T-helper 1 cell treated with Interleukin-12 subunit alpha and Interleukin-12 subunit beta and Interleukin-4 antibody, amounts not matched to agents 30 μg/mL and 1 μg/mL, for 36 hours (primary cell): ENCODE measurements at regions not wholly inside any gene's neighbourhood (a gene's known extent, or its start where the extent isn't known, plus 50 kb on each side); places are given as distances from the start of the nearest gene placed in this dataset.

Experiments used
- H3K27ac Mint-ChIP-seq: one replicate; pipeline ENCODE4 v1.8.0; 2021; ENCODE audit warnings: mild to moderate bottlenecking, mixed read lengths
- H3K27me3 Mint-ChIP-seq: one replicate; pipeline ENCODE4 v1.8.0; 2021; ENCODE audit warnings: low read depth, mixed read lengths
- H3K36me3 Mint-ChIP-seq: one replicate; pipeline ENCODE4 v1.8.0; 2021; ENCODE audit warnings: low read depth, mixed read lengths
- H3K4me1 Mint-ChIP-seq: one replicate; pipeline ENCODE4 v1.8.0; 2021; ENCODE audit warnings: low read depth, mixed read lengths
- H3K4me3 Mint-ChIP-seq: one replicate; pipeline ENCODE4 v1.8.0; 2021; ENCODE audit warnings: mild to moderate bottlenecking, moderate library complexity, mixed read lengths
- H3K9me3 Mint-ChIP-seq: one replicate; pipeline ENCODE4 v1.8.0; 2021; ENCODE audit warnings: mixed read lengths

DNA sequence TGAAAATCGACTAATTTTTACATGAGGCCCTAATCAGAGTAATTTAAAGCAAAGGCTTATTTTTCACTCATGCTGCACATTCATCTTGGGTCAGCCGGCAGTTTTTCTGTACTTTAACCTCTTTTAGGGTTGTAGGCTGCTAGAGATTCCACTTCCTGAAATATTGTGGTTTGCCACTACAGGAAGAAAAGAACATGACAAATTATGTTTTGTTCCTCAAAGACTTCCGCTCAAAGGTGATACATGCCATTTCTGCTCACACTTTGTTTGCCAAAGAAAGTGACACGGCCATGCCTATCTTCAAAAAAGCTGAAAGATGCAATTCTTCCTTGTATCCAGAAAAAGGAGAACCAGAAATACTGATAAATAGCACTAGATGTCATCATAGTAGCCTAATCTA is 183.4 kb upstream of the PPFIA2 start:
- Mint-ChIP-seq H3K4me3 (peak overlapping the region; percentile 50), H3K4me1 (peaks cover 21% of the 10 kb centered on the region)

DNA sequence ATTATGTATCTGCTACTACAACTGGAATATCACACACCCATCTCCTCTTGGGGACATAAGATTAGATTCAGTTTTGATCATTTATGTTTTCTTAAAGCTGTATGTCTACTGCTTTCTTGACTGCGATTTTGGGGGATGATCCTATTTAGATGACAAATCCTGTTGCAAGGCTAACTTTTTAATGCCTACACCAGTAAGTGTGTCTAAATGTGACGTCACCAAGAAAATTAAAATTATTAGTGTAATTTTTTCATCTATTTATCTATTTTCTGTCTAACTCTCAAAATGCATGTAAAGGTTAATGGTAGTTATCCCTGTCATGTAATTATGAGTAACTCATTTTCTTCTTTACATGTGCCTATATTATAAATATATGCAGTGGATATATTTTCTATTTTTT is 170.9 kb upstream of the PPFIA2 start:
- H3K27me3 Mint-ChIP-seq = no peaks in the 10 kb centered on the region
- no peak overlapping the region for H3K27ac Mint-ChIP-seq
- H3K36me3 Mint-ChIP-seq = no peaks in the 10 kb centered on the region
- H3K4me3 Mint-ChIP-seq = no peak overlapping the region
- no peaks in the 10 kb centered on the region for H3K4me1 Mint-ChIP-seq
- peaks cover 9% of the 10 kb centered on the region for H3K9me3 Mint-ChIP-seq

More for the DNA sequence above, 183.4 kb upstream of the PPFIA2 start:
- Mint-ChIP-seq H3K36me3 (peaks cover 4% of the 10 kb centered on the region), H3K9me3 (peaks cover 10% of the 10 kb centered on the region), H3K27ac (peak overlapping the region; percentile 49), H3K27me3 (no peaks in the 10 kb centered on the region)

- no peaks in the 10 kb centered on the region for H3K4me1 Mint-ChIP-seq
- peaks cover 48% of the 10 kb centered on the region for H3K9me3 Mint-ChIP-seq
- no peak overlapping the region for H3K27ac Mint-ChIP-seq
- H3K36me3 Mint-ChIP-seq = no peaks in the 10 kb centered on the region
- no peaks in the 10 kb centered on the region for H3K27me3 Mint-ChIP-seq
- no peak overlapping the region for H3K4me3 Mint-ChIP-seq
These were observed 137.6 kb upstream of the PPFIA2 start for GRCh38 chr12:81896771-81897170.

DNA sequence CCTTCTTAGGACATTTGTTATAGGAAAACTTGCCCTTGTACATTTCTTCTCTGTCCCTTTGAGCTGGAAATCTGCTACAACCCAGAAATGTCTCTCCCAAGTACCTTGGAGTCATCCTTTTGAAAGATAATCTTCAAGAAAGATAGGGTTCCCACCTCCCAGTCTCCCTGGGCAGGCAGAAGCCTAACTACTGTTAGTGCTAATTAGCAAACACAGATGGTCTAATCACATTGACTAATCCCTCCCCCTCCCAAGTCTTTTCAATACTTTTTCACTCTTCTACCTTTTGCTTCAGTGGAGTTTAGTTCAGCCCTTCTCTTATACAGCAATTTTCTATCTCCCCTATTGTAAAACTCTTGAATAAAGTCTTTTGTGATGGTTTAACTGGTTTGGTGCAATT is 129.8 kb upstream of the PPFIA2 start:
- Mint-ChIP-seq H3K36me3 (no peaks in the 10 kb centered on the region), H3K9me3 (no peaks in the 10 kb centered on the region), H3K27ac (no peak overlapping the region), H3K4me1 (no peaks in the 10 kb centered on the region), H3K4me3 (no peak overlapping the region), H3K27me3 (no peaks in the 10 kb centered on the region)

DNA sequence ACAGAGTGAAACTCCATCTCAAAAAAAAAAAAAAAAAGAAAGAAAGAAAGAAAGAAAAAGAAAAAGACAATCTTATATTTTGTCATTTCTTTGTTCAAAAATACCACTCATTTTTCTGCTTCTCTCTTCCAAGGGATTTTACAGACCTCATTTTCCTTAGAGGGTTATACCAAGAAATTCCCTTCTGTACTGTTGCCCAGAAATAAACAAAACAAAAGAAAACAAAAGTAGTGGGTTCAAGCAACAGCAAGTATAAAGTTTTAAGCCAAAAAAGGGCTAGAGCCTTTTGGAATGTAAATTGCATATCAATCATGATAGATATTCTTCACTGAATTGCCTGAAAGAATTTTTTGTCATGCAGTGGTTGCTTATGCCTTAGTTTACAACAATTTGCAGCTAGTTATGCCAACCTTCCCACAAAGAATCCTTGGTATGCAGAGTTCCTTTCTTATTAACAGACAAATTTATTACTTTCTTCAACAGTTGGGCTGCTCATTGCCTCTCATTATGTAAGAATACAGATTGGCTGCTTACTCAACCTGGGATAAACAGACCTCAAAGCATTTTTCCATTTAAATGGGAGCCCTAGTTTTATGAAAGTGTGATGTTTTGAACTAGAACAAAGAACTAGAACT is 129.1 kb upstream of the PPFIA2 start:
- Mint-ChIP-seq H3K9me3 (no peaks in the 10 kb centered on the region), H3K36me3 (no peaks in the 10 kb centered on the region), H3K4me3 (no peak overlapping the region), H3K4me1 (no peaks in the 10 kb centered on the region), H3K27me3 (no peaks in the 10 kb centered on the region), H3K27ac (no peak overlapping the region)

DNA sequence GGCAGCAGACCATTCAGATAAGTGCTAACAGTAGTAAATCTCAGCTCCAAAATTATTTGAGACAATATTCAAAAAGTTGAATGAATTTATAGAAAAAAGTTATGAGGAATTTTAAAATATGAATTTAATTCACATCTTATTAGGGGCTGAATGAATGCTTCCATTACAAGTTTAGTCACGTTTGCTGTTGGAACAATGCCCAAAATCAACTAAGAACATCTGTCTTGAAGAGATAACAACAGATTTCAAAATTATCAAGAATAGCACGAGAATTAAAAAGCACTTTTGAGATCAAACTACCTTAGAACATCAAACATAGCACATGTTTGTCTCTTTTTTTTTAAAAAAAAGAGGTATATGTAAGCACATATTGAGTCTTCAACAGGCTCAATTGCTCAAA is 115.4 kb upstream of the PPFIA2 start:
- no peak overlapping the region for H3K4me3 Mint-ChIP-seq
- H3K36me3 Mint-ChIP-seq = no peaks in the 10 kb centered on the region
- no peaks in the 10 kb centered on the region for H3K4me1 Mint-ChIP-seq
- H3K27me3 Mint-ChIP-seq = no peaks in the 10 kb centered on the region
- no peak overlapping the region for H3K27ac Mint-ChIP-seq
- H3K9me3 Mint-ChIP-seq = no peaks in the 10 kb centered on the region

- Mint-ChIP-seq H3K27ac (no peak overlapping the region), H3K36me3 (no peaks in the 10 kb centered on the region), H3K27me3 (no peaks in the 10 kb centered on the region), H3K4me1 (no peaks in the 10 kb centered on the region), H3K4me3 (no peak overlapping the region), H3K9me3 (no peaks in the 10 kb centered on the region)
These were observed 115.0 kb upstream of the PPFIA2 start for GRCh38 chr12:81874166-81874565.

DNA sequence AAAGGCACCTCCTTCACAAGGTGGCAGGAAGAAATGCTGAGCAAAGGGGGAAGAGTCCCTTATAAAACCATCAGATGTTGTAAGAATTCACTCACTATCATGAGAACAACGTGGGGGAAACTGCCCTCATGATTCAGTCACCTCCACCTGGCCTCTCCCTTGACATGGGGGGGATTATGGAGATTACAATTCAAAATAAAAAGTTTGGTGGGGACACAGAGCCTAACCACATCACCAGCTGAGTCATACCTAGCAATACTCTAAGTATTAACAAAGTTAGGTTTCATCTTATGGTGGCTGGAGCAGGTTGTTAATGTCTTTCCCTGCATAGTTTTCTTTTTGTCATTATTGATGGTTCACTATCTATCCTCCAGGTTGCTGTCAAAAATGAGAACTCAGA is 113.2 kb upstream of the PPFIA2 start:
- Mint-ChIP-seq H3K4me1 (no peaks in the 10 kb centered on the region), H3K27me3 (no peaks in the 10 kb centered on the region), H3K9me3 (no peaks in the 10 kb centered on the region), H3K36me3 (no peaks in the 10 kb centered on the region), H3K4me3 (no peak overlapping the region), H3K27ac (no peak overlapping the region)

DNA sequence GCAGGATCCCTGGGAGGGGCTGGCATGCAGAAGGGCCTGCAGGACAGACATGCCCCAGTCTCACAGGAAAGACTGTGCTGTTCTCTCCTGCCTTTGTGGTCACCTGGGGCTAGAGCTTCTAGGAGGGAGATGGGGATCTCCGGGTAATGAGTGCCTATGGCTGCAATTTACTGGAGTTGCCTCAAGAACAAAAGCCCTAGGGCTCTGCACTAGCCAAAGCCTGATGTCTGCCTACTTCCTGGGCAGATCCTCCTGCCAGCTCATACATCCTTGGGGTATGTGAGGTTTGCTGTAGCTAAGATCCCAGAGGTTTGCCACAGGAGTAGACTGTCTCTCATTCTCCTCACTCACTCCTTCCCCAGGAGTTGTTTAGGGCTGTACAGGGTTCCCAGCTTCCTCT is 106.9 kb upstream of the PPFIA2 start:
- Mint-ChIP-seq H3K36me3 (no peaks in the 10 kb centered on the region), H3K4me3 (no peak overlapping the region), H3K9me3 (no peaks in the 10 kb centered on the region), H3K27ac (no peak overlapping the region), H3K4me1 (no peaks in the 10 kb centered on the region), H3K27me3 (no peaks in the 10 kb centered on the region)

DNA sequence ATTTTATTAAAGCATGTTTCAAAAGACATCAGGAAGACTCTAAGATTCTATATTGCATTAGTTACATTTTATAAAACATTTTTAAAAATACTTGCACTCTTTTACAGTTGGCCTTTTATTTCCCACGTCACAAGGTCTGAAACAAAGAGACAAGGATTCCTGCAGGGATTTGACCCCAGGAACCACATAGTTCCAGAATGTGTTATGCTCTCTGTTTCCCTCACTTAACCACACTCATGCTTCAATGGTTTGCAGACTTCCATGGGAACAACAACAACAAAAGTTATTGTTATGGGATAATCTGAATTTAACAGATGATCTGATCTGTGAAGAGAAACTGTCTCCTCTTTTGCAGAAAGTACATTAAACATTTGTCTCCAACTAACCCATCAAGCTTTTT is 104.3 kb upstream of the PPFIA2 start:
- Mint-ChIP-seq H3K27ac (no peak overlapping the region), H3K4me3 (no peak overlapping the region), H3K27me3 (no peaks in the 10 kb centered on the region), H3K9me3 (no peaks in the 10 kb centered on the region), H3K36me3 (no peaks in the 10 kb centered on the region), H3K4me1 (no peaks in the 10 kb centered on the region)

DNA sequence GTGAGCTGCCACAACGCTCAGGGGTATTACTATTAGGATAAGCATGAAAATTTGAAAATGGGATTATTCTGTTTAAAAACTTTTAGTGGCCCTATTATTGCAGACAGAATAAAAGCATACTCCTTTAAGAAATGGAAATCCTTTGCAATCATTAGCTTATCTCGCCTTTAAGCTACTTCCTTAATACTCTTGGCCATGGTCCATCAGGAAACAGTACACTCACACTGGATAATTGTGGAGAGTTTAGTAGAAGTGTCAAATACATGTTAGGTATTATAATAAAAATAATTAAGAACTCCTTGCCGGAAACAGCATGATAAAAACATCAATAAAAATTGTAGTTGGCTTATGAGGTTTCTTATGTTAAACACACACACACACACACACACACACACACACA is 100.4 kb upstream of the PPFIA2 start:
- no peak overlapping the region for H3K27ac Mint-ChIP-seq
- no peaks in the 10 kb centered on the region for H3K9me3 Mint-ChIP-seq
- no peaks in the 10 kb centered on the region for H3K36me3 Mint-ChIP-seq
- no peaks in the 10 kb centered on the region for H3K27me3 Mint-ChIP-seq
- H3K4me3 Mint-ChIP-seq = no peak overlapping the region
- no peaks in the 10 kb centered on the region for H3K4me1 Mint-ChIP-seq

DNA sequence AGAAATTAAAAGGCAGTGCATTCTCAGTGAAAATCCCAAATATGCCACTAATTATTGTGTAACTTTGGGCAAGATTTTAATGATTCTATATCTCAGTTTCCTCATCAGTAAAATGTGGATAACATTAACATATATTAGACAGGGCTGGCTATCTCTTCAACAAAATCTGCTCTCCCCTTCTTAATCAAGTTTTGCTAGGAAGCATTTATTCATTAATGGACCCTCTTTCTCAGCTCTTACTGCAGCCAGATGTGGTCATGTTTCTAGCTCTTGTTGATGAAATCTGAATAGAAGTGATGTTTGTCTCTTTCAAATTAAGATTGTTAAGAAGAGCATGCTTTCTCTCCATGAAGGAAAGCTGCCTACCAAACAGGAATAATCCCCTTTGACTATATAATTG is 84.4 kb upstream of the PPFIA2 start:
- no peak overlapping the region for H3K27ac Mint-ChIP-seq

GRCh38 chr12:81835783-81836182 is 76.6 kb upstream of the PPFIA2 start:
- Mint-ChIP-seq H3K4me3 (no peak overlapping the region), H3K4me1 (no peaks in the 10 kb centered on the region), H3K27ac (no peak overlapping the region), H3K27me3 (no peaks in the 10 kb centered on the region), H3K36me3 (no peaks in the 10 kb centered on the region), H3K9me3 (no peaks in the 10 kb centered on the region)

More for the DNA sequence above, 84.4 kb upstream of the PPFIA2 start:
- Mint-ChIP-seq H3K4me3 (no peak overlapping the region), H3K36me3 (no peaks in the 10 kb centered on the region), H3K27me3 (no peaks in the 10 kb centered on the region), H3K4me1 (no peaks in the 10 kb centered on the region), H3K9me3 (no peaks in the 10 kb centered on the region)

DNA sequence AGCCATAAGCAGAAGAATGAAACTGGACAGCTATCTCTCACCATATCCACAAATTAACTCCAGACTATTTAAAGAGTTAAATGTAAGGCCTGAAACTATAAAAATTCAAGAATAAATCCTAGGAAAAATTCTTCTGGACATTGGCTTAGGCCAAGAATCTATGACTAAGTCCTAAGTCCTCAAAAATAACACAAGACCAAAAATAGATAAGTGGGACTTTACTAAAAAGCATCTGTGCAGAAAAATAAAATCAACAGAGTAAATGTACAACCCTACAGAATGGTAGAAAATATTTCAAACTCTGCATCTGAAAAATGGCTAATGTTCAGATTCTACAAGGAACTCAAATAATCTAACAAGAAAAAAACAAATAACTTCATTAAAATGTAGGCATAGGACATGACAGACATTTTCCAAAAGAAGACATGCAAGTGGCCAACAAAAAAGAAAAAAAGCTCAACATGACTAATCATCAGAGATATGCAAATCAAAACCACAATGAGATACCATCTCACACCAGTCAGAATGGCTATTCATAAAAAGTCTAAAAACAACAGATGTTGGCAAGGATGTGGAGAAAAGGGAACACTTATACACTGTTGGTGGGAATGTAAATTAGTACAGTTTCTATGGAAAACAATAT is 61.0 kb upstream of the PPFIA2 start:
- peaks cover 5% of the 10 kb centered on the region for H3K4me1 Mint-ChIP-seq
- no peaks in the 10 kb centered on the region for H3K36me3 Mint-ChIP-seq
- H3K27me3 Mint-ChIP-seq = no peaks in the 10 kb centered on the region
- H3K4me3 Mint-ChIP-seq = no peak overlapping the region
- H3K27ac Mint-ChIP-seq = no peak overlapping the region
- no peaks in the 10 kb centered on the region for H3K9me3 Mint-ChIP-seq

- H3K9me3 Mint-ChIP-seq = peaks cover 6% of the 10 kb centered on the region
- H3K4me3 Mint-ChIP-seq = no peak overlapping the region
- H3K36me3 Mint-ChIP-seq = no peaks in the 10 kb centered on the region
- H3K4me1 Mint-ChIP-seq = peaks cover 5% of the 10 kb centered on the region
- H3K27me3 Mint-ChIP-seq = no peaks in the 10 kb centered on the region
- H3K27ac Mint-ChIP-seq = no peak overlapping the region
These were observed 56.5 kb upstream of the PPFIA2 start for GRCh38 chr12:81815611-81816010.

GRCh38 chr12:81811778-81812125 is 52.6 kb upstream of the PPFIA2 start:
- H3K27ac Mint-ChIP-seq = no peak overlapping the region
- H3K4me1 Mint-ChIP-seq = peaks cover 5% of the 10 kb centered on the region
- no peak overlapping the region for H3K4me3 Mint-ChIP-seq
- peaks cover 6% of the 10 kb centered on the region for H3K9me3 Mint-ChIP-seq
- no peaks in the 10 kb centered on the region for H3K36me3 Mint-ChIP-seq
- H3K27me3 Mint-ChIP-seq = no peaks in the 10 kb centered on the region
